ENCODE measurements at regions not wholly inside any gene's neighbourhood (a gene's known extent, or its start where the extent isn't known, plus 50 kb on each side); places are given as distances from the start of the nearest gene placed in this dataset.
"Not testable (repeated sequence)": the region's sequence is repeated elsewhere in the genome, so short reads cannot be mapped to it uniquely, and the experiment has no call there.

DNA sequence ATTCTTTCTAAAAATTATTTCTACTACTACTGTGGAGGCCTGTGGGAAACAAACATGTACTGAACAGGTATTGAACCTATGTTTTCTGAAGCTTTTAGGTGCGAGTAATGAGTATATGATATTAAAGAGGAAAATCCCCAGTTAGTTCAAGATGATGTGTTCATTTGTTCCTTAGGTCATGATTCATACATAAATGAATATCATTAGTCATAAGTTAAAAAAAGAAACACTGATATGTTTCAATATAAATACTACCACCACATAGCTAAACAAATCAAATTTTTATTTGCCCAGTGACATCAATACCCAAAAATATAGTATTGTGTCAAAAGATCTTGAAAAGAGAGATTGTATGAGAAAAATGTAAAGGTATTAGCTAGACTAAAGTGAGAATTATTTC lies 210.7 kb upstream of the GNAI1 start:
- no peak overlapping the region for H3K4me3 ChIP-seq
- TF ChIP-seq POLR2A (IDR thresholded peaks at IDR 0.05): no peak
- H3K36me3 ChIP-seq: no peaks in the 10 kb centered on the region
- H3K27me3 ChIP-seq: no peaks in the 10 kb centered on the region
- intact Hi-C loops (cut with DNase I; ENCODE audit: low total_unique reads): no loop called here
- H3K9me3 ChIP-seq: no peaks in the 10 kb centered on the region
- no peak for DNase-seq
- no peak overlapping the region for H3K27ac ChIP-seq
- H3K4me1 ChIP-seq: no peaks in the 10 kb centered on the region

DNA sequence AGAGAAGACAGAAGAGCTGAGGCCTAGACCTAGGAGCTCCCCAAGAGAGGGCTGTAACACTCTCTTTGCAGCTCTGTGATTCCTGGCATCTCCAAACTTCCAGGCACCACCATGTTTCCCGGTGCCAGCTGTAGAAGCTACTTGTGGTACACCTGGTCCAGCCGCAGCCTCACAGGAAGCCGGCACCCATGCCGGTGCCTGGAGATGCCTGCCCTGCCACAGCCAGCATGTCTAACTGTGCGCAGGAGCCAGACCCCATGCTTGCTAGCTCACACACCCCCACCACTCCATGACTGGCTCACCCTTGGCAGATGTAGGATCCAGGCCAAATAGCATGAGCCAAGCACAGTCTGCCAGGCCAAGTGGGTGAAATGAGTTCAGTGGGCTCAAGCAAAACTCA lies 211.7 kb upstream of the GNAI1 start:
- no peak for DNase-seq
- Histone ChIP-seq H3K36me3 (no peaks in the 10 kb centered on the region), H3K4me1 (no peaks in the 10 kb centered on the region), H3K27ac (no peak overlapping the region), H3K4me3 (no peak overlapping the region), H3K27me3 (no peaks in the 10 kb centered on the region), H3K9me3 (no peaks in the 10 kb centered on the region)
- TF ChIP-seq, protein P1, sequence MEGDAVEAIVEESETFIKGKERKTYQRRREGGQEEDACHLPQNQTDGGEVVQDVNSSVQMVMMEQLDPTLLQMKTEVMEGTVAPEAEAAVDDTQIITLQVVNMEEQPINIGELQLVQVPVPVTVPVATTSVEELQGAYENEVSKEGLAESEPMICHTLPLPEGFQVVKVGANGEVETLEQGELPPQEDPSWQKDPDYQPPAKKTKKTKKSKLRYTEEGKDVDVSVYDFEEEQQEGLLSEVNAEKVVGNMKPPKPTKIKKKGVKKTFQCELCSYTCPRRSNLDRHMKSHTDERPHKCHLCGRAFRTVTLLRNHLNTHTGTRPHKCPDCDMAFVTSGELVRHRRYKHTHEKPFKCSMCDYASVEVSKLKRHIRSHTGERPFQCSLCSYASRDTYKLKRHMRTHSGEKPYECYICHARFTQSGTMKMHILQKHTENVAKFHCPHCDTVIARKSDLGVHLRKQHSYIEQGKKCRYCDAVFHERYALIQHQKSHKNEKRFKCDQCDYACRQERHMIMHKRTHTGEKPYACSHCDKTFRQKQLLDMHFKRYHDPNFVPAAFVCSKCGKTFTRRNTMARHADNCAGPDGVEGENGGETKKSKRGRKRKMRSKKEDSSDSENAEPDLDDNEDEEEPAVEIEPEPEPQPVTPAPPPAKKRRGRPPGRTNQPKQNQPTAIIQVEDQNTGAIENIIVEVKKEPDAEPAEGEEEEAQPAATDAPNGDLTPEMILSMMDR (IDR thresholded peaks at IDR 0.05): no peak
- TF ChIP-seq POLR2A (IDR thresholded peaks at IDR 0.05): no peak
- intact Hi-C loops (cut with DNase I; ENCODE audit: low total_unique reads): no loop called here

DNA sequence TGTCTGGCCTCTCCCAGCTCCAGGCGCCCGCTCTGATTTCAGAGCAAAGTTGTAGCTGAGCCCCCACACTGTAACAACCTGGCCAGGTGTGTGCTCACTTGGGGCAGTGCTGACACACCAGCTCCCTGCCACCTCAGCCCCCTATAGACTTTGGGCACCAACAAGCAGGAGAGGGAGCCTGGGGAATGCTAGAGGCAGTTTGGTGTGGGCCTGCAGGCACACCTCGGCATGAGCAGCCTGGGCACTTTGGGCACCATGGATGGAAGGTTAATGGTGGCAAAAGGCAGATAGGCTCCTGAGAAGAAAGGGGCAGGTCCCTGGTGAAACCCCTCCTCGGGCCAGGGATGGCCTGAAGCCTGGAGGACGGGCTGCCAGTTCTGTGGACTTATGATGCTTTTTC lies 212.7 kb upstream of the GNAI1 start:
- DNase-seq: no peak
- Histone ChIP-seq H3K27ac (no peak overlapping the region), H3K9me3 (no peaks in the 10 kb centered on the region), H3K36me3 (no peaks in the 10 kb centered on the region), H3K27me3 (no peaks in the 10 kb centered on the region), H3K4me3 (no peak overlapping the region), H3K4me1 (no peaks in the 10 kb centered on the region)
- TF ChIP-seq, protein P1 (IDR thresholded peaks at IDR 0.05): no peak
- no peak for TF ChIP-seq POLR2A (IDR thresholded peaks at IDR 0.05)
- intact Hi-C loops (cut with DNase I; ENCODE audit: low total_unique reads): no loop called here

DNA sequence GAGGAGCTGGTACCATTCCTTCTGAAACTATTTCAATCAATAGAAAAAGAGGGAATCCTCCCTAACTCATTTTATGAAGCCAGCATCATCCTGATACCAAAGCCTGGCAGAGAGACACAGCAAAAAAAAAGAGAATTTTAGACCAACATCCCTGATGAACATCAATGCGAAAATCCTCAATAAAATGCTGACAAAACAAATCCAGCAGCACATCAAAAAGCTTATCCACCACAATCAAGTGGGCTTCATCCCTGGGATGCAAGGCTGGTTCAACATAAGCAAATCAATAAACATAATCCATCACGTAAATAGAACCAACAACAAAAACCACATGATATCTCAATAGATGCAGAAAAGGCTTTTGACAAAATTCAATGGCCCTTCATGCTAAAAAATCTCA lies 216.0 kb upstream of the GNAI1 start:
- H3K9me3 ChIP-seq; H3K4me1 ChIP-seq; H3K36me3 ChIP-seq; DNase-seq; intact Hi-C loops (cut with DNase I; ENCODE audit: low total_unique reads); H3K4me3 ChIP-seq; H3K27me3 ChIP-seq; H3K27ac ChIP-seq: not testable (repeated sequence)

DNA sequence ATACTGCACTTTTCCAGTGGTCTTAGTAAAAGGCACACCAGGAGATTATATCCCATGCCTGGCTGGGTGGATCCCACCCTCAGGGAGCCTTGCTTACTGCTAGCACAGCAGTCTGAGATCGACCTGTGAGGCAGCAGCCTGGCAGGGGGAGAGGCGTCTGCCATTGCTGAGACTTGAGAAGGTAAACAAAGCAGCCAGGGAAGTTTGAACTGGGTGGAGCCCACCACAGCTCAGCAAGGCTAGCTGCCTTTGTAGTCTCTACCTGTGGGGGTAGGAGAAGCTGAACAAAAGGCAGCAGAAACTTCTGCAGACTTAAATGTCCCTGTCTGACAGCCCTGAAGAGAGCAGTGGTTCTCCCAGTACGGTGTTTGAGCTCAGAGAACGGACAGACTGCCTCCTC lies 219.3 kb upstream of the GNAI1 start:
- H3K4me3 ChIP-seq; DNase-seq; H3K36me3 ChIP-seq; H3K4me1 ChIP-seq; H3K27ac ChIP-seq; intact Hi-C loops (cut with DNase I; ENCODE audit: low total_unique reads); H3K27me3 ChIP-seq; H3K9me3 ChIP-seq: not testable (repeated sequence)

DNA sequence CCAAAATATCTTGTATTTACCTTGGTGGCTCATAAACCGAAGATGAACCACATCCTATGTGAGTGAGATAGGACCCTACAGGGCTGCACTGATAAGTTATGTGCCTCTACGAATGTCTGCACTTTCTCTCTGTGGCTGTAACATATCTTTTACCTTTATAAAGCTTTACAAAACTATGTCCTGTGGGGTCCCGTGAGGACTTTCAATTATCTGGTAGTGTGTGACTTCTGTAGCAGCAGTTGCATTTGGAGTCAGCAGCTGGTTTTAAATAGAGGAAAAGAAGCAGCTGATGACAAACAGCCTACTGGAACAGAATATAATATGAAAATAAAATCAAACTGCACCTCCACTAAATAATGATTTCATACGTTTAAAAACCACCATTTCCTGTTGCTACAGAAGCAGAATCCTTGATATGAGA lies 222.4 kb upstream of the GNAI1 start:
- Histone ChIP-seq H3K27ac (no peak overlapping the region), H3K9me3 (no peaks in the 10 kb centered on the region), H3K4me3 (no peak overlapping the region), H3K36me3 (no peaks in the 10 kb centered on the region), H3K4me1 (no peaks in the 10 kb centered on the region), H3K27me3 (no peaks in the 10 kb centered on the region)
- intact Hi-C loops (cut with DNase I; ENCODE audit: low total_unique reads): no loop called here
- no peak for DNase-seq
- TF ChIP-seq, protein P1 (IDR thresholded peaks at IDR 0.05): no peak
- TF ChIP-seq POLR2A (IDR thresholded peaks at IDR 0.05): no peak

DNA sequence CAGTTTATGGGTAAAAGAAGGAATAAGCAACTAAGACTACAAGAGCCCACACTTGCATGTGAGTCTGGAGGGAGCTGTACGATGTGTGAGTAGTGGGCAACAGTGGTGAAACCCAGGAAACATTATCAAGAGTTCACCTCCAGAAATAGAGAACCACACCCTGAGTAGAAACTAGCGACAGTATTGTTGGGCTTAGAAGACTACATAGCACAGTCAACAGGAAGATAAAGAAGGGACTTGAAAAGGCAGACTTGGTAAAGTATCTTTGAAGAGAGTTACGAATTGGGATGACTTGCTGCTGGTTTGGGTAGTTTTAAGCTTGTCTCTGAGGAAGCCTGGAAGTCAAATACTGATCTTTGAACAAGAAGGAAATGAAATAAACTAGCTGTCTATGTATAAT lies 223.2 kb upstream of the GNAI1 start:
- no peak overlapping the region for H3K27ac ChIP-seq
- H3K4me3 ChIP-seq: no peak overlapping the region
- intact Hi-C loops (cut with DNase I; ENCODE audit: low total_unique reads): no loop called here
- H3K4me1 ChIP-seq: no peaks in the 10 kb centered on the region
- no peaks in the 10 kb centered on the region for H3K9me3 ChIP-seq
- H3K36me3 ChIP-seq: no peaks in the 10 kb centered on the region
- no peak for DNase-seq
- no peaks in the 10 kb centered on the region for H3K27me3 ChIP-seq
- TF ChIP-seq POLR2A (IDR thresholded peaks at IDR 0.05): no peak
- TF ChIP-seq, protein P1 (IDR thresholded peaks at IDR 0.05): no peak

Data from uterus (tissue), 3 donors.